Prostate gland (tissue), 2 donors: ENCODE measurements at regions not wholly inside any gene's neighbourhood (a gene's known extent, or its start where the extent isn't known, plus 50 kb on each side); places are given as distances from the start of the nearest gene placed in this dataset.

Experiments used
- POLR2A ChIP-seq: fragments of 450-650 bp; IDR thresholded peaks from one replicate; pipeline ENCODE4 v1.6.1; 2016; ENCODE audit warnings: antibody characterized with exemption, mild to moderate bottlenecking
- POLR2AphosphoS5 ChIP-seq: sonication (generic); formaldehyde crosslinking; IDR thresholded peaks from one replicate; pipeline ENCODE4 v1.6.1; 2017; ENCODE audit warnings: antibody characterized with exemption
- TF ChIP-seq, protein P1 (sequence below), 4 experiments: fragments of 200-600 bp in 2 of 4; fragments of 450-650 bp in 2 of 4; sonication (generic) in 2 of 4; IDR thresholded peaks; 1 replicate in 3 of 4; 2 replicates in 1 of 4; pipeline ENCODE4 v1.5.1; 2016 to 2019; ENCODE audit warnings: antibody characterized with exemption in 4 of 4, mild to moderate bottlenecking in 2 of 4, moderate library complexity in 2 of 4

DNA sequence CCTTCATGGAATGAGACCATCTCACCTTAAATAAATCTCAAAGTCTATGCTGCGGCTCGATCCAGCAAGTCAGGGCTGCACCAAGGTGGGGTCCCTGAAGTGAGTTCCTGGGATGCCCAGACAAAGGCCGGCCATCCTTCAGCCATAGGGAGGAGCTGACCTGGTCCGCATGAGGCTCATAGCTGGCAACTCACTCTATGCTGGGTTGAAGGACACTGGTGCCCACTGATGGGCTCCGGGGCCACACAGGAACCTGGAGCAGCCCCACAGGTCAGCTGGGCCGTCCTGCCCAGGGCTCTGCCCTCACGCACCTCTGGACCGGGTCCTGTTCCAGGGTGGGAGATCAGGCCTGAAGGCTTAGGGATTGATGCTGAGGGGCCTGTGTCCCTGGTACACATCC is 1339.3 kb downstream of the TBC1D22A start:
- TF ChIP-seq, protein P1, sequence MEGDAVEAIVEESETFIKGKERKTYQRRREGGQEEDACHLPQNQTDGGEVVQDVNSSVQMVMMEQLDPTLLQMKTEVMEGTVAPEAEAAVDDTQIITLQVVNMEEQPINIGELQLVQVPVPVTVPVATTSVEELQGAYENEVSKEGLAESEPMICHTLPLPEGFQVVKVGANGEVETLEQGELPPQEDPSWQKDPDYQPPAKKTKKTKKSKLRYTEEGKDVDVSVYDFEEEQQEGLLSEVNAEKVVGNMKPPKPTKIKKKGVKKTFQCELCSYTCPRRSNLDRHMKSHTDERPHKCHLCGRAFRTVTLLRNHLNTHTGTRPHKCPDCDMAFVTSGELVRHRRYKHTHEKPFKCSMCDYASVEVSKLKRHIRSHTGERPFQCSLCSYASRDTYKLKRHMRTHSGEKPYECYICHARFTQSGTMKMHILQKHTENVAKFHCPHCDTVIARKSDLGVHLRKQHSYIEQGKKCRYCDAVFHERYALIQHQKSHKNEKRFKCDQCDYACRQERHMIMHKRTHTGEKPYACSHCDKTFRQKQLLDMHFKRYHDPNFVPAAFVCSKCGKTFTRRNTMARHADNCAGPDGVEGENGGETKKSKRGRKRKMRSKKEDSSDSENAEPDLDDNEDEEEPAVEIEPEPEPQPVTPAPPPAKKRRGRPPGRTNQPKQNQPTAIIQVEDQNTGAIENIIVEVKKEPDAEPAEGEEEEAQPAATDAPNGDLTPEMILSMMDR (IDR thresholded peaks at IDR 0.05), result no peak
- TF ChIP-seq POLR2A (no peak), POLR2AphosphoS5 (no peak)
